Tongue (tissue), 1 donor: ENCODE measurements at regions not wholly inside any gene's neighbourhood (a gene's known extent, or its start where the extent isn't known, plus 50 kb on each side); places are given as distances from the start of the nearest gene placed in this dataset.

ENCODE experiments used
- DNase-seq: peaks from one replicate; pipeline ENCODE4 v3.0.0-alpha.2; 2015

DNA sequence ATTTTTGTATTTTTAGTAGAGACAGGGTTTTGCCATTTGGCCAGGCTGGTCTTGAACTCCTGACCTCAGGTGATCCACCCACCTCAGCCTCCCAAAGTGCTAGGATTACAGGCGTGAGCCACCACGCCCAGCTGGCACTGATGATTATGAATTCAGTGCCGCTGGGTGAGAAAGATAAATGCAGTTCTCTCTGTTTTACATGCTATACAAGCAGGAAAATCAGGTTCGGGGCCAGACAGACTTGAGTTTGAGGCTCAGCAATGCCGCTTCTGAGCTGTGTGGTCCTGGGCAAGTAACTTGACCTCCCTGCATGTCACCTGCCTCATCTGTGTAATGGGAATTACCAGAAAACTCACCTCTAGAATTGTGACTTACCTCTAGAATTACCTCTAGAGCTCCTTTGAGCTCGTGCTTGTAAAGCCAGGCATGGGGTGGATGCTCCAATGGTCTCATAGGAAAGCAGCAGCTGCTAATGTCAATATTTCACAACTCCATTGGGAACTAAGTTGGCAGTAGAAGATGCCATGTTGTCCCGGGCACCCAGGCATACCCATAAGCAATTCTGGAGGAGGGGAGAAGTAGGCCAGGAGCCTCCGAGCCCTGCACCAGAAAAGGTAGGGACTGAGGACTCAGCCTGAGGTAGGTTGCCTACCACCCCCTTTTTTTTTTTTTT is 119.8 kb upstream of the SLC25A33 start:
- no peak for DNase-seq

DNA sequence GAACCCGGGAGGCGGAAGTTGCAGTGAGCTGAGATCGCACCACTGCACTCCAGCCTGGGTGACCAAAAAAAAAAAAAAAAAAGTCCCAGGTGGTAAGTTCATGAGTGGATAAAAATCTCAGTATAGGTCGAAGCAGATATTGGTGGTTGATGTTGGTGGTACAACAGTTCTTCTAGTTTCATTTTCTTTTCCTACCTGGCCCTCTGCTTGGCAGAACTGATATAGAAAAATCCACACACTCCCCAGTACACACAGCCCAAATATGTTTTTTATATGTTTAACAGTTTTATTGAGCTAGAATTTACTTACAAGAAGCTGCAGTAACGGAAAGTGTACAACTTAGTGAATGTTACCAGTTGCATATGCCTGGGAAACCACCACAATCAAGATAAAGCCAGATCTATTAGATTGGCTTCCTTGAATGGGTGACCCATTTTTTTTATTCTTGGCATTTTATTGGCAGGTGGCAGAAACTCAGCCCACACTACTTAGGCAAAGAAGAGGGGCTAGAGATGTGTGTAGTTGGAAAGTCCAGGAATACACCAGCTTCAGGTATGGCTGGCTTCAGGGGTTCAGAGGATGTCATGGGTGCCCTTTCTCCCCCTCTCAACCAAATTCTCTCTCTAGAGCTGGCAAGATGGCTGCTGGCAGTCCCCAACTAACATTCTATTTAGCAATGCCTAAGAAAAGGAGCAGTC is 118.3 kb upstream of the SLC25A33 start:
- no peak for DNase-seq

DNA sequence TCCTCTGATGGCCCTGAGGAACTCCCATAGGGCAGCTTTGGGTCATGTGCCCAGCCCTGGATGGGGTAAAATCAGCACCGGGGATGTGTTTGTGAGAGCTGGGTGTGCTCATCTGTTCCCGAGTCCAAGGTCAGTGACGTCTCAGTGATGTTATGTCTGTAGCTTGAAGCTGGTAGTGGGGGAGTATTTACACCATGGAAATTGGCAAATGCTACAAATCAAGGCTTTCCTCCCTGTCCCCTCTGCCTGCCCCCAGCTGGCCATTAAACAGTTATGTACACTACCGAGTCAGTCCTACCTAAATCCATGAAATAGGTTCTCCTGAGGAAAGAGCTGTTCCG is 117.8 kb upstream of the SLC25A33 start:
- DNase-seq = no peak

GRCh38 chr1:9422321-9422720 is 116.9 kb upstream of the SLC25A33 start:
- DNase-seq = no peak

DNA sequence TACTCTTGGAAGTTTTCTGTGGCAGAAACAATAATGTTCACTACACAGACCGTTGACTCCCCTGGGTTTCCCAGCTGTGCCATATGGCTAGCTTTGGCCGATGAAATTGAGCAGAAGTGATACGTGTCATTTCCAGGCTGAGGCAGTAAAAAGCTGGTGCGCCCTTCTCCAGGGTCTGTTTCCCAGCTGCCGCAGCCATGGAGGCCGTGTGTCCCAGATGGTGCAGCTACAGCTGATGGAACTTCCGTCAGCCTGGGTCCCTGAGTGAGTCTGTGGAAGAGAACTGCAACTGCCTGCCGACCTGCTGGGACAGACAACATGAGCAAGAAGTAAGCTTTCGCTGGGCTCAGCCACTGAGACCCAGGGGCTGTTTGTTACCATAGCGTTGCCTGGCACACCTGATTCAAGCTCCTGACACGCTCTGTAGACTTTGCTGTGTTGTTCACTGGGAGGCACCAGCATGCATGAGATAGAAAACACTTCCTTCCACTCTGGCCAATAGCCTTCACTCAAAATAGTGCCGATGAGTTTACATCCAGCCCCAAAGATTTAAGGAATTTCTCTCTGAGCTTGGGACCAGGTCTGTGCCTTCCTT is 116.3 kb upstream of the SLC25A33 start:
- no peak for DNase-seq

- DNase-seq = no peak
Observed at GRCh38 chr1:9424261-9424660, 115.0 kb upstream of the SLC25A33 start.

DNA sequence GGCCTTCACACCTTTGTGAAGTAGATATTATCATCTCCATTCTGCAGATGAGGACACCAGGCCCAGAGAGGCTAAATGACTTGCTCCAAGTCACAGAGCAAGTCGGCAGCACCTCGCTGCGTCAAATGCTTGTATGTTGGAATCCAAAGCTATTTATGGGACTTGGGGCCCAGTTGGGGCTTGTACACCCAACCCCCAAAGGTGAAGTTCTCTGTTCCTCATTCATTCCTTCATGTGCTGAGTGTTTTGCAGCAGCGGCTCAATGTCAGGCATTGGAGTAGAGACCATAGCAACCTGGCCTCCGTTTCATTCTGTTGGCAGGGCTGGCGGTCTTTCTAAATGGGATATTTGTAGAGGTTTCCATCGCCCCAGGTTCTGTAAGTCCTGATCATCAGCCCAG is 113.4 kb upstream of the SLC25A33 start:
- DNase-seq = no peak

- peak; percentile 64 for DNase-seq
Observed at GRCh38 chr1:9426291-9426711, 113.0 kb upstream of the SLC25A33 start.

DNA sequence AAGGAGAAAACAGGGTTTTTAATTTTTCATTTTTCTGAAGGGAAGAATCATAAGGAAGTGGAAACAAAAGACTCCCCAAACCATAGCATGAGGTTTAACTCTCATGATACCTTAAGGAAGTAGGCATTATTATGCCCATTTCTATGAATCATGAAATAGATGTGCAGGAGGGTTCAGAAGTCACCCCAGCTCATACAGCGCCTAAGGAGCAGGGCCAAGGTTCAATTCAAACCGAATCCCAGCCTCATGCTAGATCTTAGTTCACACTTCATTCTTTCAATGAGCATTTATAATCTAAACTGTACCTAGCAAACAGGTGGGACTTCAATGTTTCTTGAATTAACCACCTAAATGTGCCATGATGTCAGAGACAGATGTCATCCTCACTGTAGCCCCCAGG is 111.9 kb upstream of the SLC25A33 start:
- DNase-seq = no peak

DNA sequence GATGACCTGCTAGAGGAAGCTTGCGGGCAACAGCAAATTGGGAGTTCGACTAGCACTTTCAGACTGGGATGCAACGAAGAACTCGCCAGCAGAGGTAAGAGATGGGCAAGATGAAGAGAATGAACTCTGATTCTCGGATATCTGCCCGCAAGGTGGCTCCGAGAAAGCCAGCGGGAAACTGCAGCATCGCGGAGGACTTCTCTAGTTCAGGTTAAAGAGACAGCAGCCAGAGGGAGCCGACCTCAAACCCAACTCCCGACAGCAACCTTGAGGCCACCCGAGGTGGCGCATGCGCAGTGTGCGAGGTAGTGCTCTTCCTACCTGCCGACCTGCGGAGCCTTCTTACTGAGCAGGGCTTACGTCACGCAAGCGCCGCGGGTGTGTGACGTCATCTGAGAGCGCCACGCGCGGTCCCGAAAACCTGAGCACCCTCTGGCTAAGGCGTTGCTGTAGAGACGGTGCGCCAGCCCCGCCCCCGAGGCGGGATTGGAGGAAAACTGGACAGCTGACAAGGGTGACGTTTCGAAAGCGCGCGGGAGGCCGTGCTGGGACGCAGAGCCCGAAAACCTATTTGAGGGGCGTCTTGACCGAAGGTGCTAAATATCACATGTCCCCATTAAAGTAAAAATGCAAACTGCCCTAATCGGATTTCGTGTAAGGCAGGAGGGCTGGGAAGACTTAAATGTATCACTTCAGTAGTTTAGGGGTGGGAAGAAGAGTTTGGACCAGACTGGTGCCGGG is 110.5 kb upstream of the SLC25A33 start:
- DNase-seq = peak; percentile 99

- DNase-seq = no peak
Observed at GRCh38 chr1:9429342-9429711, 109.9 kb upstream of the SLC25A33 start.

DNA sequence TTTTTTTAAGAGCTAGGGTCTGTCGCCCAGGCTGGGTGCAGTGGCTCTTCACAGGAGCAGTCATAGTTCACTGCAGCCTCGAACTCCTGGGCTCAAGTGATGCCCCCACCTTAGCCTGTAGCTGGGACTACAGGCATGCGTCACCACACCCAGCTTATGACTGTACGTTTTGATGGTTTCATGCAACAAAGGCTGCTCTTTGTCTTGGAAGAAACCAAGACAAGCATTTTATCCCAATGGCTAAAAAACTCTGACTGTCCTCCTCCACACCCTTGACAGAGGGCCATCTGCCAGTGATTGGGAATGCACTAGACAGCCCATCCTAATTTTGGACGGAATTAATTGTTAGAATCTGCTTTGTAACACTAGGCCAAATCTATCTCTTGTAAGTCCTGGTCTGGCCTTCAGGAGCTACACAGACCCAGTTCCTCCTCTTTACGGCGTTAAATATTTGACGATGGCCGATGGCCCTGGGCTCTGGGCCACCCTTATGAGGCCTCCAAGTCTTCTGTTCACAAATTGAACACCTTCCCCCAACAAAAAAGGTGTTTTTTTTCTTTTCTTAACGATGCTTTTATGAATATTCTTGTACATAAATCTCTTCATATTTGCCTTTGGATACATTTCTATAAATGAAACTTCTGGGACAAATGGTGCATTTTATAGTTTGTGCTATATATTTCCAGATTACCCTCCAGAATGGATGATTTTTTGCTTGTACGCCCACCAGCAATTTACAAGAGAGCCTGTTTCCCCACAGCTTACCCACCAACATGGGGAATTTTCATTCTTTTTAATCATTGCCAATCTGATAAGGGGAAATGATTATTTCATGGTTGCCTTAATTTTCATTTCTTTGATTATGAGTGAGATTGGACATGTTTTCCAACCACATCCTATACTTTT is 104.8 kb upstream of the SLC25A33 start:
- no peak for DNase-seq

- DNase-seq = no peak
Observed at GRCh38 chr1:9435153-9435636, 104.1 kb upstream of the SLC25A33 start.

DNA sequence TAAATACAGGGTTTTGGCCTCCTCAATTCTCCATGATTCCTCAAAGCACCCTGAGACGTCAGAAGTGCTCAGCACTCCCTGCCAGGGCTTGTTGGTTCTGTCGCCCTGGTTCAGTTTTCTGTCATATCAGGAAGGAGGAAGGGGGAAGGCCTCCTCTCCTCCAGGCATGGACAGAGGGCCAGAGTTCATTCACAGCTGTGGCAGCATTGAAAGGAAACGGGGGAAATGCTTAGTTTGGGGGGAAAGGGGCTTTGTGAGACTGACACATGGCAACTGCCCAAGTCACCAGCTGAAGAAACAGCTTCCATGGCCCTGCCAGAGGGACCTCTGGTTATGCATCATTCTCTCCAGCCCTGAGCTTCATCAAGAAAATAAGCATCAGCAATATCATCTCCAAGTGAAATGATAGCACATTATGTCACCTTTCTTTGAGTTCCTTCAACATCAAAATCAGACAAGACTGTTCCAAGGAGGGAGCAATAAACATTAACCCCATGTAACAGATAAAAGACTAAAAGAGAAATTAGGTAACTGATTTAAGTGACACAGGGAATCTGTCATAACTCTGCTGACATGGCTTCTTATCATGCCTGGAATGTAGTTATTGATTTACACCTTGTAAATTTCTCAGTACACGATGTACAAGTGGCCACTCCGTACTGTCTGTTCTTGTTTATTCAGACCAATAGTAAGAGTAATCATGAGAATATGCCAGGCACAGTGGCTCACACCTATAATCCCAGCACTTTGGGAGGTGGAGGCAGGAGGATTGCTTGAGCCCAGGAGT is 103.2 kb upstream of the SLC25A33 start:
- no peak for DNase-seq

GRCh38 chr1:9437961-9438430 is 101.3 kb upstream of the SLC25A33 start:
- DNase-seq = peak; percentile 64

GRCh38 chr1:9438431-9439073 is 100.7 kb upstream of the SLC25A33 start:
- DNase-seq = peak; percentile 47

DNA sequence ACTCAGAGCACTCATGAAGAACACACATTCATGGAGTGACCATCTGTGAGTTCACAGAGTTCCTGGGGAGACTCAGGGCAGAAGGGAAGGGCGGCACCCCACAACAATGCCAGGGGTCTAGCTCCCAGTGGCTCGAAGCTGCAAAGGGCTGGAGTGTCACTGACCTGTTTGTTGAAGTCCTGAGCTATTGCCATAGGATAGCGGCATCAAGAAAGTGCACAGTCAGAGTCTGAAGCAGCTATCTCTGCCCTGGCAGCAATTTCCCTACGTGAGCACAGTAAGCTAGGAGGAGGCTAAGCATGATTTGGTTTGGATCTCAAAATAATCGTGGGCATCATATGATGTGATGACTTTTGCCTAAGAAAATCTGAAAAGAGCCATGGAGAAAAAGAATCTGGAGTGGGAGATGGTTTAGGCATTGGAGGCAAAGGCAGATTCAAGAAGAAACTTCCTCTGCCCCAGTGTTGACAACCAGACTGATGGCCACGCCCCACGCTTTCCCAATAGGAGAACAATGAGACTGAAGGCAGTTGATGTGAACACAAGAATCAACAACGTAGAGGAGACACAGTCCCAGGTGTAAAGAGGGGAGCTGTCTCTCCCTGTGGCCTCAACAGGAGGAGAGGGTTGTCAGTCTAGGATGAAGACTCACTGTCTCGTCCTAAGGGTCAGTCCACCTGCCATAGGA is 100.0 kb upstream of the SLC25A33 start:
- no peak for DNase-seq

- no peak for DNase-seq
Observed at GRCh38 chr1:9440261-9440660, 99.0 kb upstream of the SLC25A33 start.

DNA sequence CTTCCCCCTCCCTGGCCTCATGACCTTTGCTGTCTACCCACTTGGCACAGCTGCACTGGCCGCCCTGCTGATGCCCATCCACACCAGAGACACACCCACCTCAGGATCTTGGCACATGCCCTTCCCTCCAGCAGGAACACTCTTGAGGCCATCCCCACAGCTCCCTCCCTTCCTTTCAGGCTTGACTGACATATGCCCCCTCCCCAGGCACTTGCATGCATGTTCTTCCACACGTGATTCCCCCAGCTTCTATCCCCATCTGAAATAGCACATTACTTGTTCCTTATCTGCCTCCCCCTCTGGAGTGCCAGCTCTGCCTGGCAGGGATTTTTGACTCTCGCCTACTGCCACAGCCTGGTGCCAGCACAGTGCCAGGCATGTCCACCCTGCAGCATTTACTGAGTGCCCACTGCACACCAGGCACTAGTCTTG is 98.5 kb upstream of the SLC25A33 start:
- no peak for DNase-seq
